ENCODE measurements at regions not wholly inside any gene's neighbourhood (a gene's known extent, or its start where the extent isn't known, plus 50 kb on each side); places are given as distances from the start of the nearest gene placed in this dataset.

DNA sequence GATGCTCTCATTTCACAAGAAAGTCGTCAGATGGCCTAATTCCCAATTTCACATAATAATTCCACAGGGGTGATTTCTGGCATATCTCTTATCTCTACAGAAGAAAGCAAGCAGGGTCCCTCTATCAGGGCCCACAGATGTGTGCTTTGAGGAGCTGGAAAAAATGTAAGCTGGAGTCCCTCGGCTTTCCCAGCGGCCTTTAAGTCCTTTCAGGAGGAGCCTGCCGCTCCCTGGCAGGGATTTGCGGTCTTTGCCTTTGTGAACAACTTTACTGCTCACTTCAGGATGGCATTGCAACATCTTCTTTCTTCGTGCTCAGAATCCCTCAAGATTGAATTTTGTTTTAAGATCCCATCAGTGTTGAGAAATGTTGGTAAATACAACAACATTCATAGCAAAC is 83.0 kb downstream of the FZD10 start:
- TF ChIP-seq FOXA1 (IDR thresholded peaks at IDR 0.05), result no peak
- no peak for TF ChIP-seq SP1 (IDR thresholded peaks at IDR 0.05)
- TF ChIP-seq ZNF384 (IDR thresholded peaks at IDR 0.05), result no peak
- no peak for TF ChIP-seq BHLHE40 (IDR thresholded peaks at IDR 0.05; ENCODE audit: borderline replicate concordance)
